Lung (tissue), 11 donors: ENCODE measurements at regions not wholly inside any gene's neighbourhood (a gene's known extent, or its start where the extent isn't known, plus 50 kb on each side); places are given as distances from the start of the nearest gene placed in this dataset.

Experiments used
- ATAC-seq: fragments of 200-7000 bp; cut with Tn5 transposase; one replicate; pipeline ENCODE4 v1.9.1; 2020; ENCODE audit warnings: moderate number of reproducible peaks; ENCODE audit not compliant: insufficient read depth, low FRiP score
- DNase-seq, 3 donors: peaks; one replicate each; pipeline ENCODE4 v3.0.0-alpha.2; 2013 to 2017
- H3K27ac ChIP-seq, 2 donors: one replicate each; pipeline ENCODE4 v1.5.1; 2013; ENCODE audit warnings: mild to moderate bottlenecking in 2 of 2, moderate library complexity in 2 of 2, control low read depth in 1 of 2, inconsistent platforms in 1 of 2, low read depth in 1 of 2, low read length in 1 of 2
- H3K27me3 ChIP-seq, 3 donors: one replicate each; pipeline ENCODE4 v1.5.1; 2013; ENCODE audit warnings: low read length in 2 of 3; ENCODE audit not compliant: control insufficient read depth in 3 of 3, insufficient read depth in 3 of 3
- H3K36me3 ChIP-seq, 4 donors: one replicate each; pipeline ENCODE4 v1.5.1; 2013; ENCODE audit warnings: low read length in 4 of 4, mild to moderate bottlenecking in 1 of 4, moderate library complexity in 1 of 4; ENCODE audit not compliant: control insufficient read depth in 4 of 4, insufficient read depth in 4 of 4
- H3K4me1 ChIP-seq, 5 donors: one replicate each; pipeline ENCODE4 v1.5.1; 2013; ENCODE audit warnings: low read length in 5 of 5, mild to moderate bottlenecking in 2 of 5, moderate library complexity in 1 of 5; ENCODE audit not compliant: control insufficient read depth in 5 of 5, insufficient read depth in 5 of 5
- H3K4me3 ChIP-seq: one replicate; pipeline ENCODE4 v1.5.1; 2013; ENCODE audit warnings: mild to moderate bottlenecking, control low read depth, moderate library complexity
- H3K9ac ChIP-seq, 2 donors: one replicate each; pipeline ENCODE4 v1.5.1; 2013; ENCODE audit warnings: low read length in 2 of 2, control low read depth in 1 of 2; ENCODE audit not compliant: insufficient read depth in 1 of 2
- H3K9me3 ChIP-seq, 4 donors: one replicate each; pipeline ENCODE4 v1.5.1; 2013; ENCODE audit warnings: low read length in 3 of 4, mild to moderate bottlenecking in 1 of 4, moderate library complexity in 1 of 4; ENCODE audit not compliant: control insufficient read depth in 4 of 4, insufficient read depth in 3 of 4
- CTCF ChIP-seq: IDR thresholded peaks from 2 replicates; pipeline ENCODE4 v1.5.1; 2012; ENCODE audit warnings: mild to moderate bottlenecking; ENCODE audit errors: control extremely low read depth, extremely low read depth
- WGBS, 2 donors: extraction: QIAGEN DNeasy Blood & Tissue Kit; methylation state at CpG; one replicate each; pipeline ENCODE4 v1.1.7; 2013; 5-methylcytosine and 5-hydroxymethylcytosine counted together
- donor health status: control.
- donor health status: control.
- donor health status: Bipolar disorder and iron deficiency.
- donor health status: healthy.
- donor health status: DM: yes; HTN: yes; CAD: no.

GRCh38 chr2:192288295-192288694 lies 93.6 kb upstream of the TMEFF2 start:
- Histone ChIP-seq H3K27me3 (no peaks in the 10 kb centered on the region), H3K4me1 (no peaks in the 10 kb centered on the region), H3K9ac (no peak overlapping the region), H3K4me3 (no peak overlapping the region), H3K36me3 (no peaks in the 10 kb centered on the region), H3K9me3 (no peaks in the 10 kb centered on the region), H3K27ac (no peak overlapping the region)
- ATAC-seq = no peak
- TF ChIP-seq CTCF = no peak
- DNase-seq = peak in 2 of 3 donors; percentile 2 to 35
- 13 to 27% methylated on average over 2 of the region's 2 CpGs for WGBS, 2 donors

GRCh38 chr2:192286093-192286701 lies 91.5 kb upstream of the TMEFF2 start:
- Histone ChIP-seq H3K27ac (no peak overlapping the region), H3K36me3 (no peaks in the 10 kb centered on the region), H3K4me1 (no peaks in the 10 kb centered on the region), H3K9ac (no peak overlapping the region), H3K27me3 (no peaks in the 10 kb centered on the region), H3K4me3 (no peak overlapping the region), H3K9me3 (no peaks in the 10 kb centered on the region)
- ATAC-seq = no peak
- 75 to 85% methylated on average over 3 of the region's 3 CpGs for WGBS, 2 donors
- TF ChIP-seq CTCF = no peak
- DNase-seq = peak in 2 of 3 donors; percentile 5 to 22

GRCh38 chr2:192283450-192283849 lies 88.7 kb upstream of the TMEFF2 start:
- 90 to 92% methylated on average over 1 of the region's 1 CpG for WGBS, 2 donors
- DNase-seq (no peak), ATAC-seq (no peak)
- H3K9me3 ChIP-seq = no peaks in the 10 kb centered on the region
- TF ChIP-seq CTCF = no peak
- no peaks in the 10 kb centered on the region for H3K36me3 ChIP-seq
- no peaks in the 10 kb centered on the region for H3K27me3 ChIP-seq
- no peak overlapping the region for H3K27ac ChIP-seq
- no peaks in the 10 kb centered on the region for H3K4me1 ChIP-seq
- H3K9ac ChIP-seq = no peak overlapping the region
- no peak overlapping the region for H3K4me3 ChIP-seq

GRCh38 chr2:192278701-192279100 lies 84.0 kb upstream of the TMEFF2 start:
- TF ChIP-seq CTCF = no peak
- no peak overlapping the region for H3K27ac ChIP-seq
- ATAC-seq = no peak
- H3K27me3 ChIP-seq = no peaks in the 10 kb centered on the region
- H3K9ac ChIP-seq = no peak overlapping the region
- H3K9me3 ChIP-seq = no peaks in the 10 kb centered on the region
- H3K4me3 ChIP-seq = no peak overlapping the region
- no peak for DNase-seq
- H3K36me3 ChIP-seq = no peaks in the 10 kb centered on the region
- H3K4me1 ChIP-seq = no peaks in the 10 kb centered on the region
